Mesothelial cell of epicardium (in vitro differentiated cells): ENCODE measurements at regions not wholly inside any gene's neighbourhood (a gene's known extent, or its start where the extent isn't known, plus 50 kb on each side); places are given as distances from the start of the nearest gene placed in this dataset.
A peak's percentile ranks its signal among the peaks of the same experiment; 100 is the strongest.
"Not testable (repeated sequence)": the region's sequence is repeated elsewhere in the genome, so short reads cannot be mapped to it uniquely, and the experiment has no call there.

Source experiments
- DNase-seq, 2 experiments: peaks; one replicate each; pipeline ENCODE4 v3.0.0; 2021; ENCODE audit warnings: low spot score in 2 of 2; ENCODE audit not compliant: unreplicated experiment in 2 of 2
- H3K27ac Mint-ChIP-seq: 2 replicates; pipeline ENCODE4 v1.8.0; 2021; ENCODE audit warnings: mixed read lengths
- H3K27me3 Mint-ChIP-seq: 2 replicates; pipeline ENCODE4 v1.8.0; 2021; ENCODE audit warnings: low read depth, mixed read lengths
- H3K36me3 Mint-ChIP-seq: 2 replicates; pipeline ENCODE4 v1.8.0; 2021; ENCODE audit warnings: mixed read lengths
- H3K4me1 Mint-ChIP-seq: 2 replicates; pipeline ENCODE4 v1.8.0; 2021; ENCODE audit warnings: mixed read lengths
- H3K4me3 Mint-ChIP-seq: 2 replicates; pipeline ENCODE4 v1.8.0; 2021; ENCODE audit warnings: mild to moderate bottlenecking, moderate library complexity, mixed read lengths
- H3K9me3 Mint-ChIP-seq: 2 replicates; pipeline ENCODE4 v1.8.0; 2021; ENCODE audit warnings: mixed read lengths
- CTCF ChIP-seq: fragments of 200-600 bp; sonication (generic); IDR thresholded peaks from one replicate; pipeline ENCODE4 v1.5.0; 2021; ENCODE audit warnings: antibody characterized with exemption; ENCODE audit not compliant: unreplicated experiment

- no peak for DNase-seq
- peaks cover 15% of the 10 kb centered on the region for H3K4me1 Mint-ChIP-seq
- H3K9me3 Mint-ChIP-seq: peaks cover 12% of the 10 kb centered on the region
- TF ChIP-seq CTCF: no peak
- no peaks in the 10 kb centered on the region for H3K27me3 Mint-ChIP-seq
- no peak overlapping the region for H3K4me3 Mint-ChIP-seq
- no peak overlapping the region for H3K27ac Mint-ChIP-seq
- no peaks in the 10 kb centered on the region for H3K36me3 Mint-ChIP-seq
These were observed 1262.7 kb upstream of the PABPC4L start for GRCh38 chr4:135464311-135464710.

- H3K4me3 Mint-ChIP-seq, H3K4me1 Mint-ChIP-seq, H3K36me3 Mint-ChIP-seq, DNase-seq, H3K9me3 Mint-ChIP-seq, H3K27ac Mint-ChIP-seq, H3K27me3 Mint-ChIP-seq: not testable (repeated sequence)
These were observed 1246.0 kb upstream of the PABPC4L start for GRCh38 chr4:135447598-135447997.

GRCh38 chr4:135434936-135435335 is 1233.3 kb upstream of the PABPC4L start:
- Mint-ChIP-seq H3K27ac (no peak overlapping the region), H3K4me1 (no peaks in the 10 kb centered on the region), H3K4me3 (no peak overlapping the region), H3K27me3 (no peaks in the 10 kb centered on the region), H3K9me3 (peaks cover 43% of the 10 kb centered on the region), H3K36me3 (peaks cover 4% of the 10 kb centered on the region)
- DNase-seq: no peak
- TF ChIP-seq CTCF: no peak

- no peaks in the 10 kb centered on the region for H3K27me3 Mint-ChIP-seq
- H3K4me3 Mint-ChIP-seq: no peak overlapping the region
- no peaks in the 10 kb centered on the region for H3K9me3 Mint-ChIP-seq
- H3K4me1 Mint-ChIP-seq: peaks cover 2% of the 10 kb centered on the region
- DNase-seq: no peak
- no peak for TF ChIP-seq CTCF
- no peaks in the 10 kb centered on the region for H3K36me3 Mint-ChIP-seq
- H3K27ac Mint-ChIP-seq: no peak overlapping the region
These were observed 1227.9 kb upstream of the PABPC4L start for GRCh38 chr4:135429528-135429927.

- Mint-ChIP-seq H3K4me1 (no peaks in the 10 kb centered on the region), H3K36me3 (no peaks in the 10 kb centered on the region), H3K27ac (no peak overlapping the region), H3K4me3 (no peak overlapping the region), H3K27me3 (no peaks in the 10 kb centered on the region), H3K9me3 (peaks cover 10% of the 10 kb centered on the region)
- DNase-seq: no peak
- TF ChIP-seq CTCF: peak; percentile 37
These were observed 1216.8 kb upstream of the PABPC4L start for GRCh38 chr4:135418353-135418752.

- DNase-seq: no peak
These were observed 1210.6 kb upstream of the PABPC4L start for GRCh38 chr4:135412213-135412612.

More at GRCh38 chr4:135412213-135412612, 1210.6 kb upstream of the PABPC4L start:
- Mint-ChIP-seq H3K36me3 (no peaks in the 10 kb centered on the region), H3K4me3 (no peak overlapping the region), H3K9me3 (peaks cover 17% of the 10 kb centered on the region), H3K4me1 (peaks cover 10% of the 10 kb centered on the region), H3K27me3 (no peaks in the 10 kb centered on the region), H3K27ac (no peak overlapping the region)
- TF ChIP-seq CTCF: no peak
